ENCODE measurements at regions not wholly inside any gene's neighbourhood (a gene's known extent, or its start where the extent isn't known, plus 50 kb on each side); places are given as distances from the start of the nearest gene placed in this dataset.

- TF ChIP-seq GTF2I (CRISPR knock-in tag; conservative IDR thresholded peaks at IDR 0.05) (no peak), ATF2 (CRISPR knock-in tag; IDR thresholded peaks at IDR 0.05; ENCODE audit: borderline replicate concordance, low read depth) (no peak), CTCF (IDR thresholded peaks at IDR 0.05) (no peak), ZNF512 (CRISPR knock-in tag; IDR thresholded peaks at IDR 0.05; ENCODE audit: borderline replicate concordance) (no peak)
Observed at GRCh38 chr19:31204115-31204514, 145.1 kb downstream of the TSHZ3 start.
